ENCODE measurements at regions not wholly inside any gene's neighbourhood (a gene's known extent, or its start where the extent isn't known, plus 50 kb on each side); places are given as distances from the start of the nearest gene placed in this dataset.

DNA sequence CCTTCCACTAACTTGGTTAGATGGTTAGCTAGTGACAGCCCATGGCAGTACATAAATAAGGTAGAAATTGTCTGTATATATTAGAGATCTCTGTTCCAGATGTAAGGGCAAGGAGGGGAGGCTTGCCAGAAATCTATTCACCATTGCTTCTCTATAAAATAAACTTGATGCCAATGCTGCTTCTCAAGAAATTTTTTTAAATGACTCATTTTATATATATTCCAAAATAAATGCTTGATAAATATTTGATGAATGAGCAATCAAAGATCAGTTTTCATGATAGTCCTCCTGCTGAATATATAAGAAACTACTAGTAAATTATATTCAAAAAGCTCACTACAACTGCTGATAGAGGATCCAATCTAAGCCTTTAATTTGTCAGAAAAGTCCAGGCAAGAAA lies 710.6 kb upstream of the CCDC179 start:
- ChIA-PET POLR2A (ENCODE audit: low non-redundant PET) (no interaction called here), CTCF (no interaction called here)
- H3K27me3 ChIP-seq (replicated peaks; ENCODE audit: insufficient read depth, low read depth, low read length, poor library complexity): no peaks in the 10 kb centered on the region
- TF ChIP-seq EZH2 (IDR thresholded peaks at IDR 0.05; ENCODE audit: borderline replicate concordance, low read depth, low read length, poor library complexity, severe bottlenecking): no peak
- TF ChIP-seq, protein P1, sequence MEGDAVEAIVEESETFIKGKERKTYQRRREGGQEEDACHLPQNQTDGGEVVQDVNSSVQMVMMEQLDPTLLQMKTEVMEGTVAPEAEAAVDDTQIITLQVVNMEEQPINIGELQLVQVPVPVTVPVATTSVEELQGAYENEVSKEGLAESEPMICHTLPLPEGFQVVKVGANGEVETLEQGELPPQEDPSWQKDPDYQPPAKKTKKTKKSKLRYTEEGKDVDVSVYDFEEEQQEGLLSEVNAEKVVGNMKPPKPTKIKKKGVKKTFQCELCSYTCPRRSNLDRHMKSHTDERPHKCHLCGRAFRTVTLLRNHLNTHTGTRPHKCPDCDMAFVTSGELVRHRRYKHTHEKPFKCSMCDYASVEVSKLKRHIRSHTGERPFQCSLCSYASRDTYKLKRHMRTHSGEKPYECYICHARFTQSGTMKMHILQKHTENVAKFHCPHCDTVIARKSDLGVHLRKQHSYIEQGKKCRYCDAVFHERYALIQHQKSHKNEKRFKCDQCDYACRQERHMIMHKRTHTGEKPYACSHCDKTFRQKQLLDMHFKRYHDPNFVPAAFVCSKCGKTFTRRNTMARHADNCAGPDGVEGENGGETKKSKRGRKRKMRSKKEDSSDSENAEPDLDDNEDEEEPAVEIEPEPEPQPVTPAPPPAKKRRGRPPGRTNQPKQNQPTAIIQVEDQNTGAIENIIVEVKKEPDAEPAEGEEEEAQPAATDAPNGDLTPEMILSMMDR (conservative IDR thresholded peaks at IDR 0.05; ENCODE audit: low read depth, low read length): no peak
- H3K27ac ChIP-seq (ENCODE audit: low read depth, low read length, poor library complexity, severe bottlenecking): no peak overlapping the region
- no peaks in the 10 kb centered on the region for H3K4me1 ChIP-seq (ENCODE audit: insufficient read depth, low read length, poor library complexity, severe bottlenecking)
- DNase-seq (ENCODE audit: low spot score): no peak
- no peak overlapping the region for H3K4me3 ChIP-seq (ENCODE audit: low read depth, low read length, poor library complexity, severe bottlenecking)
- BruUV-seq (replicated peaks): no TSS peak
- H3K9me3 ChIP-seq (ENCODE audit: low read depth, low read length, poor library complexity, severe bottlenecking): no peaks in the 10 kb centered on the region
- intact Hi-C loops (cut with micrococcal nuclease; ENCODE audit: unreplicated experiment): no loop called here
- H3K36me3 ChIP-seq (ENCODE audit: insufficient read depth, low read length, poor library complexity, severe bottlenecking): no peaks in the 10 kb centered on the region

DNA sequence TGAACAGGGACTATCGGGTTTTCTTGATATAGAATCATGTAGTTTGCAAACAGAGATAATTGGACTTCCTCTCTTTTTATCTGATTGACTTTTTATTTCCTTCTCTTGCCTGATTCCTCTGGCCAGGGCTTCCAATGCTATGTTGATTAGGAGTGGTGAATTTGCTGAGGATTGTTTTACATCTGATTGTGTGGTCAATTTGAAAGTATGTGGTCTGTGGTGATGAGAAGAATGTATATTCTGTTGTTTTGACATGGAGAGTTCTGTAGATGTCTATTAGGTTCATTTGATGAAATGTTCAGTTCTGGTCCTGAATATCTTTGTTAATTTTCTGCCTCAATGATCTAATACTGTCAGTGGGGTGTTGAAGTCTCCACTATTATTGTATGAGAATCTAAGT lies 713.2 kb upstream of the CCDC179 start:
- no peaks in the 10 kb centered on the region for H3K4me1 ChIP-seq (ENCODE audit: insufficient read depth, low read length, poor library complexity, severe bottlenecking)
- no TSS peak for BruUV-seq (replicated peaks)
- DNase-seq (ENCODE audit: low spot score): no peak
- ChIA-PET POLR2A (ENCODE audit: low non-redundant PET) (no interaction called here), CTCF (no interaction called here)
- no peak for TF ChIP-seq EZH2 (IDR thresholded peaks at IDR 0.05; ENCODE audit: borderline replicate concordance, low read depth, low read length, poor library complexity, severe bottlenecking)
- TF ChIP-seq, protein P1 (conservative IDR thresholded peaks at IDR 0.05; ENCODE audit: low read depth, low read length): no peak
- no peaks in the 10 kb centered on the region for H3K9me3 ChIP-seq (ENCODE audit: low read depth, low read length, poor library complexity, severe bottlenecking)
- no peaks in the 10 kb centered on the region for H3K27me3 ChIP-seq (replicated peaks; ENCODE audit: insufficient read depth, low read depth, low read length, poor library complexity)
- intact Hi-C loops (cut with micrococcal nuclease; ENCODE audit: unreplicated experiment): no loop called here
- H3K27ac ChIP-seq (ENCODE audit: low read depth, low read length, poor library complexity, severe bottlenecking): no peak overlapping the region
- H3K36me3 ChIP-seq (ENCODE audit: insufficient read depth, low read length, poor library complexity, severe bottlenecking): no peaks in the 10 kb centered on the region
- H3K4me3 ChIP-seq (ENCODE audit: low read depth, low read length, poor library complexity, severe bottlenecking): no peak overlapping the region

DNA sequence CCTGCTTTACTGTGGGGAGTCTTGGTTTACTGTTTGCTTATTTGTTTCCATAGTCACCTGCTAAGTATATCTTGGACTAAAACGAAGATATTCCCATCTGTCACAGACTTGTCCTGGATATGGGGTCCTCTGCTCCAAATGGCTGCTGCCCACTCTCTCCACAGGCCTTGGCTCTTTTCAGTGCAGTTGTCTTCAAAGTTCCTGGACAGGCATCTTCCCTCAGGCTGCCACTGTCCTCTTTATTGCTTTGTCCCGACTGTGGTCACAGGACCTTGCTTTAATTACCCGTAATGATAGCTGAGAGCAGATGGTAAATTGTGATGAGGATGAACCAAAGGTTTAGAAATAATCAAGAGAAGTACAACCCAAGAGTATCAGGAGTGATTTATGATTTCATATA lies 713.9 kb upstream of the CCDC179 start:
- ChIA-PET POLR2A (ENCODE audit: low non-redundant PET) (no interaction called here), CTCF (no interaction called here)
- intact Hi-C loops (cut with micrococcal nuclease; ENCODE audit: unreplicated experiment): no loop called here
- H3K4me3 ChIP-seq (ENCODE audit: low read depth, low read length, poor library complexity, severe bottlenecking): no peak overlapping the region
- H3K4me1 ChIP-seq (ENCODE audit: insufficient read depth, low read length, poor library complexity, severe bottlenecking): no peaks in the 10 kb centered on the region
- no peaks in the 10 kb centered on the region for H3K9me3 ChIP-seq (ENCODE audit: low read depth, low read length, poor library complexity, severe bottlenecking)
- no peak overlapping the region for H3K27ac ChIP-seq (ENCODE audit: low read depth, low read length, poor library complexity, severe bottlenecking)
- BruUV-seq (replicated peaks): no TSS peak
- DNase-seq (ENCODE audit: low spot score): no peak
- TF ChIP-seq, protein P1 (conservative IDR thresholded peaks at IDR 0.05; ENCODE audit: low read depth, low read length): no peak
- TF ChIP-seq EZH2 (IDR thresholded peaks at IDR 0.05; ENCODE audit: borderline replicate concordance, low read depth, low read length, poor library complexity, severe bottlenecking): no peak
- H3K36me3 ChIP-seq (ENCODE audit: insufficient read depth, low read length, poor library complexity, severe bottlenecking): no peaks in the 10 kb centered on the region
- H3K27me3 ChIP-seq (replicated peaks; ENCODE audit: insufficient read depth, low read depth, low read length, poor library complexity): no peaks in the 10 kb centered on the region
